ENCODE measurements at regions not wholly inside any gene's neighbourhood (a gene's known extent, or its start where the extent isn't known, plus 50 kb on each side); places are given as distances from the start of the nearest gene placed in this dataset.

DNA sequence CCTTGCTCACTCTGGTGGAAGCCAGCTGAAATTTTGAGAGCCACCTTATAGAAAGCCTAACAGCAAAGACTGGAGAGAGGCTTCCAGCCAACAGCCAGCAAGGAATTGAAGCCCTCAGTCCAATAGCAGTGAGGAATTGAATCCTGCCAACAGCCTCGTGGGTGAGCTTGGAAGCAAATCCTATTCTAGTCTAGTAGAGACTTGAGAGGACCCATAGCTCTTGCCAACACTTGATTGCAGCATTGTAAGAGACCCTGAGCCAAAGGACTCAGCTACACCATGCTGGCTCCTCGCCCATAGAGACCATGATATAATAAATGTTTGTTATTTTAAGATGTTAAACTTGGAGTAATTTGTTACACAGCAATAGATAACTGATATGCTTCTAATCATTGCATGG, 403.0 kb upstream of the TNP1 start:
- Histone ChIP-seq H3K56ac (ENCODE audit: low read length) (no peak overlapping the region), H3K18ac (ENCODE audit: low read length) (no peak overlapping the region), H3K79me2 (ENCODE audit: control insufficient read depth, insufficient read depth, low read length) (no peaks in the 10 kb centered on the region), H3K4ac (ENCODE audit: low read depth, low read length) (no peak overlapping the region), H4K8ac (ENCODE audit: low read depth, low read length) (no peak overlapping the region), H4K5ac (ENCODE audit: low read length) (no peak overlapping the region), H2AK5ac (ENCODE audit: low read length) (no peak overlapping the region), H3K4me3 (ENCODE audit: low read length) (no peak overlapping the region), H3K4me1 (ENCODE audit: control insufficient read depth, low read depth, low read length) (no peaks in the 10 kb centered on the region), H3K23ac (ENCODE audit: low read length) (no peak overlapping the region), H2BK5ac (ENCODE audit: low read length) (no peak overlapping the region), H3K27ac (ENCODE audit: low read depth, low read length) (no peak overlapping the region), H3K79me1 (ENCODE audit: low read length) (no peaks in the 10 kb centered on the region), H2BK15ac (replicated peaks; ENCODE audit: low read depth) (no peak overlapping the region), H3K4me2 (ENCODE audit: low read length) (no peak overlapping the region), H3K27me3 (ENCODE audit: insufficient read depth, low read length, poor library complexity) (peaks cover 7% of the 10 kb centered on the region), H3K9ac (ENCODE audit: low read length) (no peak overlapping the region), H3K36me3 (ENCODE audit: control insufficient read depth, insufficient read depth, low read length) (no peaks in the 10 kb centered on the region), H2BK120ac (ENCODE audit: low read depth, low read length) (no peak overlapping the region)
- no CpG with 5 or more reads among the region's 2 CpGs for WGBS (ENCODE audit: extremely low coverage, insufficient coverage, low lambda C conversion rate)
- DNase-seq, result no peak

DNA sequence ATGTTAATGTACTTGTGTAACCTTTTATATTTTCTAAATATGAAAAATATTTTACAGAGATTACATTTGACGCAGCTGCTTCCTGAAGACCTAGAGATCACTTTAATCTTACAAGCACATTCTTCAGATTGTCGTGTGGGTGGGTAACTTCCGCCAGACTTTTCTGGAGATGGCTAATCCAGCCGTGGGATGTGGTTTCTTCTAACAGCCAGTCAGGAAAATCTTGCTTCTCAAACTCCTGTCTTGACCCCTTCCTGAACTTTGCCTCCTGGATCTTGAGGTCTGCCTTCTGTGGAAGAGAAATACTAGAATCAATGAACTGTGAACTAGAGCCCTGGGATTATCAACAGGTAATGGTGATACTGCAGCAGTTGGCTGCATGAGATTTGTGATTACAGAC, 401.6 kb upstream of the TNP1 start:
- Histone ChIP-seq H2BK120ac (ENCODE audit: low read depth, low read length) (no peak overlapping the region), H3K4me2 (ENCODE audit: low read length) (no peak overlapping the region), H3K79me2 (ENCODE audit: control insufficient read depth, insufficient read depth, low read length) (no peaks in the 10 kb centered on the region), H3K18ac (ENCODE audit: low read length) (no peak overlapping the region), H3K9ac (ENCODE audit: low read length) (no peak overlapping the region), H3K56ac (ENCODE audit: low read length) (no peak overlapping the region), H2BK15ac (replicated peaks; ENCODE audit: low read depth) (no peak overlapping the region), H3K27me3 (ENCODE audit: insufficient read depth, low read length, poor library complexity) (peaks cover 2% of the 10 kb centered on the region), H4K8ac (ENCODE audit: low read depth, low read length) (no peak overlapping the region), H3K79me1 (ENCODE audit: low read length) (no peaks in the 10 kb centered on the region), H2BK5ac (ENCODE audit: low read length) (no peak overlapping the region), H4K5ac (ENCODE audit: low read length) (no peak overlapping the region), H3K23ac (ENCODE audit: low read length) (no peak overlapping the region), H3K4me3 (ENCODE audit: low read length) (no peak overlapping the region), H3K27ac (ENCODE audit: low read depth, low read length) (no peak overlapping the region), H3K36me3 (ENCODE audit: control insufficient read depth, insufficient read depth, low read length) (no peaks in the 10 kb centered on the region), H3K4ac (ENCODE audit: low read depth, low read length) (no peak overlapping the region), H2AK5ac (ENCODE audit: low read length) (no peak overlapping the region), H3K4me1 (ENCODE audit: control insufficient read depth, low read depth, low read length) (no peaks in the 10 kb centered on the region)
- no peak for DNase-seq
- no CpG with 5 or more reads among the region's 4 CpGs for WGBS (ENCODE audit: extremely low coverage, insufficient coverage, low lambda C conversion rate)

DNA sequence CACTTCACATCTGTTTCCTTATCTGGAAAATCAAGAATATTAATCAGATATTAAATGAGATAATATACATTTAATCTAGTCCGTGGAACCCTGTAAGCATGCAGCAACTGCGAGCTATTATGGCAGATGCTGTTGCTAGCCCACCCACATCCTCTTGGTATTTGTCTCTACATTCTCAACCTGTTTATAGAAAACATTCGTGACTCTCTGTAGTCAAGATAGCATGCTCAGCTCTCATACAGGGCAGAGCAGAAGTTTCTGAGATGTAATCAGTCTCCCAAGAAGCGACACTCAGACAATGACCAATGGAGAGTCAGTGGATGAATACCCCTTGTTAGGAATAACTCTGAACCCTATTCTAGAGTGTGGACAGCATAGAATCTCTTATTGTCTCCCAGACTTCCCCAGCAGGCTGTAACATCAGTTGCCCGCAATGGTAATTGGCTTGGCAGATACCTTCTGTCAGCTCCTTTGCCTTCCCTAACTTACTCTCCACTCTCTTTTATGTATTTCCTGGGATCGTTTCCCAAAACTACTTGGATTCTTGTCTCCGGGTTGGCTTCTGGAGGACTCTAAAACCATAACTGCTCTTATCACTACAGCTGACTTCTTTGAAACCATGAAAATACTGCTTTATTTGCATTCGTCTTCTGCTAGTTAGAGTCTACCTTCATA, 400.7 kb upstream of the TNP1 start:
- Histone ChIP-seq H3K27ac (ENCODE audit: low read depth, low read length) (no peak overlapping the region), H3K79me1 (ENCODE audit: low read length) (no peaks in the 10 kb centered on the region)

DNA sequence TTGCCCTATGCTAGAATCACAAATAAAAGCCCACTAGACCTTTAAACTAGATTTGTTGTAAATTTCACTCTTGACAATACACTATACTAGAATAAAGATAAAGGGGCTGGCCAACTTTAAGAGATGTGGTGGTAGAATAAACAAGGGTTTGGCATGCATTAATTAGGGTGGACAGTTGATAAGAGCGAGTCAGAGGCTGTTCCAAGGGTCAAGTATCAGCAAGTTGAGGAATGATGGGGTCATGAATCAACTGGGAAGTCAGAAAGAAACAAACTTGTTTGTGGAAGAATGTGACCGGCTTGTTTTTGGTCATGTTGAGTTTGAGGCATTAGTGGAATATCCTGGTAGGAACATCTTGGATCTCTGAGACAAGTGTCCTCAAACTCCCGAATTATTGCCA, 398.3 kb upstream of the TNP1 start:
- H3K4me1 ChIP-seq (ENCODE audit: control insufficient read depth, low read depth, low read length), result no peaks in the 10 kb centered on the region
- no peak overlapping the region for H4K8ac ChIP-seq (ENCODE audit: low read depth, low read length)
- H3K23ac ChIP-seq (ENCODE audit: low read length), result no peak overlapping the region
- H3K27ac ChIP-seq (ENCODE audit: low read depth, low read length), result no peak overlapping the region
- H2BK5ac ChIP-seq (ENCODE audit: low read length), result no peak overlapping the region
- no peaks in the 10 kb centered on the region for H3K36me3 ChIP-seq (ENCODE audit: control insufficient read depth, insufficient read depth, low read length)
- H2BK120ac ChIP-seq (ENCODE audit: low read depth, low read length), result no peak overlapping the region
- H3K56ac ChIP-seq (ENCODE audit: low read length), result no peak overlapping the region
- no peak overlapping the region for H3K18ac ChIP-seq (ENCODE audit: low read length)
- no peaks in the 10 kb centered on the region for H3K79me2 ChIP-seq (ENCODE audit: control insufficient read depth, insufficient read depth, low read length)
- DNase-seq, result no peak
- H4K5ac ChIP-seq (ENCODE audit: low read length), result no peak overlapping the region
- no CpG with 5 or more reads among the region's 3 CpGs for WGBS (ENCODE audit: extremely low coverage, insufficient coverage, low lambda C conversion rate)
- H3K4ac ChIP-seq (ENCODE audit: low read depth, low read length), result no peak overlapping the region
- peaks cover 2% of the 10 kb centered on the region for H3K27me3 ChIP-seq (ENCODE audit: insufficient read depth, low read length, poor library complexity)
- no peak overlapping the region for H3K9ac ChIP-seq (ENCODE audit: low read length)
- H2AK5ac ChIP-seq (ENCODE audit: low read length), result no peak overlapping the region
- H3K4me2 ChIP-seq (ENCODE audit: low read length), result no peak overlapping the region
- H2BK15ac ChIP-seq (replicated peaks; ENCODE audit: low read depth), result no peak overlapping the region
- H3K4me3 ChIP-seq (ENCODE audit: low read length), result no peak overlapping the region
- no peaks in the 10 kb centered on the region for H3K79me1 ChIP-seq (ENCODE audit: low read length)

More for the DNA sequence above, 400.7 kb upstream of the TNP1 start:
- no peak overlapping the region for H3K4ac ChIP-seq (ENCODE audit: low read depth, low read length)
- H3K23ac ChIP-seq (ENCODE audit: low read length), result no peak overlapping the region
- no peak overlapping the region for H4K5ac ChIP-seq (ENCODE audit: low read length)
- no peak overlapping the region for H3K56ac ChIP-seq (ENCODE audit: low read length)
- no peak overlapping the region for H3K9ac ChIP-seq (ENCODE audit: low read length)
- H3K79me2 ChIP-seq (ENCODE audit: control insufficient read depth, insufficient read depth, low read length), result no peaks in the 10 kb centered on the region
- no peaks in the 10 kb centered on the region for H3K36me3 ChIP-seq (ENCODE audit: control insufficient read depth, insufficient read depth, low read length)
- no peaks in the 10 kb centered on the region for H3K4me1 ChIP-seq (ENCODE audit: control insufficient read depth, low read depth, low read length)
- H3K27me3 ChIP-seq (ENCODE audit: insufficient read depth, low read length, poor library complexity), result peaks cover 2% of the 10 kb centered on the region
- H2BK15ac ChIP-seq (replicated peaks; ENCODE audit: low read depth), result no peak overlapping the region
- WGBS (ENCODE audit: extremely low coverage, insufficient coverage, low lambda C conversion rate), result no CpG with 5 or more reads among the region's 8 CpGs
- H3K4me2 ChIP-seq (ENCODE audit: low read length), result no peak overlapping the region
- H3K18ac ChIP-seq (ENCODE audit: low read length), result no peak overlapping the region
- DNase-seq, result no peak
- H2AK5ac ChIP-seq (ENCODE audit: low read length), result no peak overlapping the region
- H3K4me3 ChIP-seq (ENCODE audit: low read length), result no peak overlapping the region
- no peak overlapping the region for H2BK120ac ChIP-seq (ENCODE audit: low read depth, low read length)
- no peak overlapping the region for H2BK5ac ChIP-seq (ENCODE audit: low read length)
- no peak overlapping the region for H4K8ac ChIP-seq (ENCODE audit: low read depth, low read length)

DNA sequence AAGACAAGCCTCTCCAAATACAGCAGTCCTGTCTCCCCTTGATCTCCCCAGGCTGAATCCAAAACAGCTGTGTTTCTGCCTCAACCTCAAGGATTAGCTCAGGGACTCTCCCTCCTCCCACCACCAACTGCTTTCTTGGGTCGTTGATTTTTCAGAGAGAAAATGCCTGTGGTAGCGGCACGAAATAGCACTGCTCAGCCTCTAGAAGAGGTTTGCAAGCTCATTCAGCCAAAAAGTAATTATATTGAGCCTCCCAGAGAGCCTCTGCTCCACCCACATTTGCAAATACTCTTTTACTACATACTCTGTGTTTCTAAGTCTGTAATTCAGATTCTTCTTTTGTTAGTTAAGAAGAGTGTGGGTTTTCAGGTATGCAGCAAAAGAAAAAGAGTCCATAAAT, 396.4 kb upstream of the TNP1 start:
- DNase-seq, result no peak
- no CpG with 5 or more reads among the region's 3 CpGs for WGBS (ENCODE audit: extremely low coverage, insufficient coverage, low lambda C conversion rate)
- Histone ChIP-seq H3K4me2 (ENCODE audit: low read length) (no peak overlapping the region), H3K79me2 (ENCODE audit: control insufficient read depth, insufficient read depth, low read length) (no peaks in the 10 kb centered on the region), H3K56ac (ENCODE audit: low read length) (no peak overlapping the region), H3K4me1 (ENCODE audit: control insufficient read depth, low read depth, low read length) (no peaks in the 10 kb centered on the region), H2BK120ac (ENCODE audit: low read depth, low read length) (no peak overlapping the region), H4K5ac (ENCODE audit: low read length) (no peak overlapping the region), H3K4ac (ENCODE audit: low read depth, low read length) (no peak overlapping the region), H3K36me3 (ENCODE audit: control insufficient read depth, insufficient read depth, low read length) (no peaks in the 10 kb centered on the region), H4K8ac (ENCODE audit: low read depth, low read length) (no peak overlapping the region), H2BK15ac (replicated peaks; ENCODE audit: low read depth) (no peak overlapping the region), H2BK5ac (ENCODE audit: low read length) (no peak overlapping the region), H3K27me3 (ENCODE audit: insufficient read depth, low read length, poor library complexity) (no peaks in the 10 kb centered on the region), H3K18ac (ENCODE audit: low read length) (no peak overlapping the region), H3K23ac (ENCODE audit: low read length) (no peak overlapping the region), H2AK5ac (ENCODE audit: low read length) (no peak overlapping the region), H3K79me1 (ENCODE audit: low read length) (no peaks in the 10 kb centered on the region), H3K27ac (ENCODE audit: low read depth, low read length) (no peak overlapping the region), H3K9ac (ENCODE audit: low read length) (no peak overlapping the region), H3K4me3 (ENCODE audit: low read length) (no peak overlapping the region)

DNA sequence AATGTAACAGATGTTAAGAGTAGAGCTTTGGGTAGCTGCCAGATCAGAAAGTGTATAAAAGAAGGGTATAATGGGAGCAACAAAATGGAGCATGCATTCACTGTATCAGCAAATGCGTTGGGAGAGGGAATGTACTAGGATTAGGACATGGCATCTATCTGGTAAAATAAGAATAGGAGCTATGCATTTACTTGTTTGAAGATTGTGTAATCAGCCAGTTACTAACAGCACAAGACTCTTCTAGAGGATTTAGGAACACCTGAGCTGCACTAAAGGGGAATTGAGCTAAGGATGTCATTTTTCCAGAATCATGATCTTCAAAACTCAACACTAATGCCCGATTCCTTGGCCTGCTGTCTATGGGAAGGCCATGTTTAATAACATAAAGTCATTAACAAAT, 394.2 kb upstream of the TNP1 start:
- no peak overlapping the region for H3K4me3 ChIP-seq (ENCODE audit: low read length)
- no peak overlapping the region for H3K56ac ChIP-seq (ENCODE audit: low read length)
- no peaks in the 10 kb centered on the region for H3K79me1 ChIP-seq (ENCODE audit: low read length)
- H3K4ac ChIP-seq (ENCODE audit: low read depth, low read length), result no peak overlapping the region
- H3K4me2 ChIP-seq (ENCODE audit: low read length), result no peak overlapping the region
- no CpG with 5 or more reads among the region's 2 CpGs for WGBS (ENCODE audit: extremely low coverage, insufficient coverage, low lambda C conversion rate)
- no peak overlapping the region for H4K8ac ChIP-seq (ENCODE audit: low read depth, low read length)
- no peak overlapping the region for H2BK5ac ChIP-seq (ENCODE audit: low read length)
- DNase-seq, result no peak
- no peak overlapping the region for H2BK15ac ChIP-seq (replicated peaks; ENCODE audit: low read depth)
- no peak overlapping the region for H3K9ac ChIP-seq (ENCODE audit: low read length)
- no peak overlapping the region for H2BK120ac ChIP-seq (ENCODE audit: low read depth, low read length)
- H3K18ac ChIP-seq (ENCODE audit: low read length), result no peak overlapping the region
- H3K36me3 ChIP-seq (ENCODE audit: control insufficient read depth, insufficient read depth, low read length), result no peaks in the 10 kb centered on the region
- no peaks in the 10 kb centered on the region for H3K4me1 ChIP-seq (ENCODE audit: control insufficient read depth, low read depth, low read length)
- no peak overlapping the region for H4K5ac ChIP-seq (ENCODE audit: low read length)
- H3K27me3 ChIP-seq (ENCODE audit: insufficient read depth, low read length, poor library complexity), result no peaks in the 10 kb centered on the region
- no peak overlapping the region for H3K27ac ChIP-seq (ENCODE audit: low read depth, low read length)
- no peak overlapping the region for H3K23ac ChIP-seq (ENCODE audit: low read length)
- H2AK5ac ChIP-seq (ENCODE audit: low read length), result no peak overlapping the region
- no peaks in the 10 kb centered on the region for H3K79me2 ChIP-seq (ENCODE audit: control insufficient read depth, insufficient read depth, low read length)
